H1 (cell line): ENCODE measurements at regions not wholly inside any gene's neighbourhood (a gene's known extent, or its start where the extent isn't known, plus 50 kb on each side); places are given as distances from the start of the nearest gene placed in this dataset.
A peak's percentile ranks its signal among the peaks of the same experiment; 100 is the strongest.

Experiments used
- CTCF ChIA-PET: fragments of 300-600 bp; sonication (Branson Sonifier 250); formaldehyde crosslinking; loops from one replicate; lab custom pipeline; 2021; ENCODE audit not compliant: partially characterized antibody; lab: Charles Lee
- POLR2A ChIA-PET: fragments of 300-600 bp; sonication (Branson Sonifier 250); formaldehyde crosslinking; loops from one replicate; lab custom pipeline; 2021; ENCODE audit warnings: inconsistent platforms; ENCODE audit not compliant: partially characterized antibody; lab: Charles Lee
- DNase-seq, 2 experiments: peaks; one replicate each; pipeline versions ENCODE4 v3.0.0 to v3.0.0-alpha.2; 2010 to 2022; ENCODE audit warnings: low spot score in 2 of 2, low read depth in 1 of 2, mixed read lengths in 1 of 2
- FAIRE-seq: peaks from 2 replicates; lab custom pipeline; 2011; peaks lifted over from hg19 to GRCh38; lab: Jason Lieb, UNC
- H2AFZ ChIP-seq: 2 replicates; pipeline ENCODE4 v1.8.1; 2012; ENCODE audit warnings: low read length, inconsistent platforms
- H2AK5ac ChIP-seq: 2 replicates; pipeline ENCODE4 v1.6.1; 2013; ENCODE audit warnings: low read depth, low read length
- H2BK120ac ChIP-seq: replicated peaks from 2 replicates; pipeline ENCODE3; 2013; ENCODE audit warnings: low read depth, low read length, inconsistent platforms
- H2BK12ac ChIP-seq: 2 replicates; pipeline ENCODE4 v1.6.1; 2013; ENCODE audit warnings: low read depth, low read length
- H2BK15ac ChIP-seq: 2 replicates; pipeline ENCODE4 v1.6.1; 2013; ENCODE audit warnings: low read length
- H2BK20ac ChIP-seq: 2 replicates; pipeline ENCODE4 v1.6.1; 2013; ENCODE audit warnings: low read length
- H2BK5ac ChIP-seq: 2 replicates; pipeline ENCODE4 v1.6.1; 2013; ENCODE audit warnings: low read depth, low read length
- H3K14ac ChIP-seq: 2 replicates; pipeline ENCODE4 v1.6.1; 2013; ENCODE audit warnings: inconsistent platforms; ENCODE audit not compliant: insufficient read length
- H3K18ac ChIP-seq: 2 replicates; pipeline ENCODE4 v1.6.1; 2013; ENCODE audit warnings: low read length; ENCODE audit errors: extremely low read depth
- H3K23ac ChIP-seq: 2 replicates; pipeline ENCODE4 v1.6.1; 2013; ENCODE audit warnings: inconsistent platforms; ENCODE audit not compliant: insufficient read length
- H3K23me2 ChIP-seq: 2 replicates; pipeline ENCODE4 v1.6.1; 2013; ENCODE audit warnings: low read depth, low read length
- H3K27ac ChIP-seq: 2 replicates; pipeline ENCODE4 v1.6.1; 2011; ENCODE audit warnings: low read depth, low read length, inconsistent platforms
- H3K27me3 ChIP-seq, 4 experiments: replicated peaks in 1 of 4; 1 replicate in 1 of 4; 2 replicates in 3 of 4; pipeline versions ENCODE4 v1.6.1 to v1.8.1; 2011 to 2013; ENCODE audit warnings: low read length in 3 of 4, mild to moderate bottlenecking in 3 of 4, inconsistent platforms in 2 of 4, mixed read lengths in 2 of 4, moderate library complexity in 1 of 4; ENCODE audit not compliant: control insufficient read depth in 3 of 4, insufficient read depth in 3 of 4; ENCODE audit errors: extremely low read depth in 1 of 4
- H3K36me3 ChIP-seq, 4 experiments: 2 replicates each; pipeline versions ENCODE4 v1.6.1 to v1.8.1; 2011 to 2013; ENCODE audit warnings: mild to moderate bottlenecking in 4 of 4, low read length in 3 of 4, moderate library complexity in 2 of 4, control low read depth in 1 of 4, inconsistent platforms in 1 of 4; ENCODE audit not compliant: insufficient read depth in 4 of 4, control insufficient read depth in 2 of 4
- H3K4ac ChIP-seq: replicated peaks from 2 replicates; pipeline ENCODE3; 2013; ENCODE audit warnings: low read length, low read depth, mixed read lengths, inconsistent platforms; ENCODE audit not compliant: insufficient read length
- H3K4me1 ChIP-seq, 4 experiments: replicated peaks in 1 of 4; 1 replicate in 1 of 4; 2 replicates in 3 of 4; pipeline versions ENCODE4 v1.6.1 to v1.8.1; 2011 to 2013; ENCODE audit warnings: low read length in 3 of 4, inconsistent platforms in 2 of 4, mixed read lengths in 1 of 4; ENCODE audit not compliant: insufficient read depth in 4 of 4, control insufficient read depth in 3 of 4
- H3K4me2 ChIP-seq, 2 experiments: 2 replicates each; pipeline versions ENCODE4 v1.6.1 to v1.8.1; 2011 to 2013; ENCODE audit warnings: low read depth in 2 of 2, low read length in 2 of 2, control low read depth in 1 of 2, inconsistent platforms in 1 of 2, mild to moderate bottlenecking in 1 of 2; ENCODE audit not compliant: insufficient read depth in 1 of 2
- H3K4me3 ChIP-seq, 4 experiments: fragments of 200-600, 300-600 bp in 1 of 4; sonication (generic), shearing (Covaris generic), sonication (Bioruptor Twin) in 1 of 4; 2 replicates each; pipeline versions ENCODE4 v1.5.1 to v1.8.1; 2011 to 2016; ENCODE audit warnings: low read length in 4 of 4, low read depth in 3 of 4, control low read depth in 2 of 4, inconsistent platforms in 2 of 4, mild to moderate bottlenecking in 2 of 4, mixed read lengths in 1 of 4, moderate library complexity in 1 of 4; ENCODE audit not compliant: insufficient read depth in 2 of 4; ENCODE audit errors: extremely low read depth in 1 of 4
- H3K56ac ChIP-seq: replicated peaks from 2 replicates; pipeline ENCODE3; 2013; ENCODE audit warnings: low read depth, mild to moderate bottlenecking, mixed read lengths, low read length, inconsistent platforms; ENCODE audit not compliant: insufficient read length
- H3K79me1 ChIP-seq: 2 replicates; pipeline ENCODE4 v1.6.1; 2013; ENCODE audit warnings: low read depth, low read length, control low read depth
- H3K79me2 ChIP-seq, 2 experiments: 2 replicates each; pipeline versions ENCODE4 v1.6.1 to v1.8.1; 2012 to 2013; ENCODE audit warnings: low read length in 2 of 2, mild to moderate bottlenecking in 2 of 2, inconsistent platforms in 1 of 2; ENCODE audit not compliant: insufficient read depth in 2 of 2, control insufficient read depth in 1 of 2
- H3K9ac ChIP-seq, 4 experiments: replicated peaks in 1 of 4; 1 replicate in 1 of 4; 2 replicates in 3 of 4; pipeline versions ENCODE4 v1.6.1 to v1.8.1; 2011 to 2013; ENCODE audit warnings: low read depth in 3 of 4, low read length in 3 of 4, control low read depth in 2 of 4, mild to moderate bottlenecking in 2 of 4, moderate library complexity in 2 of 4, inconsistent platforms in 1 of 4; ENCODE audit errors: extremely low read depth in 1 of 4
- H3K9me3 ChIP-seq, 2 experiments: 2 replicates each; pipeline versions ENCODE4 v1.6.1 to v1.8.1; 2012 to 2013; ENCODE audit warnings: mild to moderate bottlenecking in 2 of 2, moderate library complexity in 2 of 2, control low read depth in 1 of 2, inconsistent platforms in 1 of 2, low read depth in 1 of 2, low read length in 1 of 2, mixed read lengths in 1 of 2; ENCODE audit not compliant: insufficient read depth in 2 of 2
- H4K20me1 ChIP-seq, 2 experiments: replicated peaks in 1 of 2; 2 replicates each; pipeline versions ENCODE3 to v1.8.1; 2011 to 2013; ENCODE audit warnings: inconsistent platforms in 2 of 2, low read length in 2 of 2, mild to moderate bottlenecking in 1 of 2; ENCODE audit not compliant: insufficient read depth in 2 of 2, control insufficient read depth in 1 of 2
- H4K5ac ChIP-seq: 2 replicates; pipeline ENCODE4 v1.6.1; 2013; ENCODE audit warnings: low read length, low read depth, mixed read lengths, inconsistent platforms; ENCODE audit not compliant: insufficient read length
- H4K8ac ChIP-seq: 2 replicates; pipeline ENCODE4 v1.8.0; 2013; ENCODE audit warnings: mild to moderate bottlenecking, moderate library complexity, low read length, inconsistent platforms; ENCODE audit not compliant: insufficient read depth; ENCODE audit errors: extremely low read depth
- H4K91ac ChIP-seq: replicated peaks from 2 replicates; pipeline ENCODE3; 2013; ENCODE audit warnings: low read length, mixed read lengths, inconsistent platforms; ENCODE audit not compliant: insufficient read length
- BCL11A ChIP-seq, 2 experiments: IDR thresholded peaks; one replicate each; pipeline ENCODE4 v1.6.1; 2011; ENCODE audit warnings: low read depth in 2 of 2, low read length in 2 of 2, mild to moderate bottlenecking in 2 of 2
- HDAC6 ChIP-seq: IDR thresholded peaks from one replicate; pipeline ENCODE4 v1.7.1; 2012; ENCODE audit warnings: low read depth, mild to moderate bottlenecking, inconsistent platforms, low read length, moderate library complexity
- KDM1A ChIP-seq: fragments of 200-600, 300-600 bp; sonication (generic); IDR thresholded peaks from 2 replicates; pipeline ENCODE4 v1.7.1; 2016; ENCODE audit warnings: mild to moderate bottlenecking, low read length, borderline replicate concordance
- RXRA ChIP-seq: IDR thresholded peaks from 2 replicates; pipeline ENCODE4 v1.6.1; 2011; ENCODE audit warnings: low read depth, mild to moderate bottlenecking, low read length, moderate library complexity; ENCODE audit not compliant: insufficient read depth
- WGBS, 2 experiments: shearing (Covaris generic) in 1 of 2; methylation state at CpG; one replicate each; pipeline versions ENCODE4 v1.1.6 to v1.1.7; 2013 to 2015; ENCODE audit warnings: low lambda C conversion rate in 2 of 2, mixed read lengths in 2 of 2, inconsistent platforms in 1 of 2, low coverage in 1 of 2, missing lambda C conversion rate in 1 of 2; ENCODE audit not compliant: insufficient replicate concordance in 2 of 2, insufficient coverage in 1 of 2, insufficient read length in 1 of 2; ENCODE audit errors: extremely low coverage in 1 of 2, missing lambda C conversion rate in 1 of 2; 5-methylcytosine and 5-hydroxymethylcytosine counted together
- TF ChIP-seq, protein P1 (sequence below): IDR thresholded peaks from 2 replicates; pipeline ENCODE4 v1.6.1; 2012; ENCODE audit warnings: low read length, inconsistent platforms

DNA sequence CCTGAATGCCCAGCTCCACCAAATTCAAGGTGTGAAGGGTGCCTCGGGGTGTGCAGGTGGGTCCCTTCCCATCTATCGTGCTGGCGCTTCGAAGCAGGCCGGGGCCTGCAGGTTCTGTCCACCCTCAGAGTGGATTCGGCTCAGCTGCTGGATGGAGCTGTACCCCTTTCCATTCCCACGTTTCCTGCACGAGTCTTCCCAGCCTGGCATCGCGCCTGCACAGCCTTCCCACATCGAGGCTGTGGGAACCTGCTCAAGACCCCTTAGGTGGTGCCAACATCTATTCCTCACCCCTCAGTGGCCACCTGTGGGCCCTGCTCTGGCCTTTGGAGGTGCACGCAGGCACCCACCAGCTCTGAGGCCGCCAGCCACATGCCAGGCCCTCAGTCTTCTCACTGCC lies 65.7 kb downstream of the PDCL3 start:
- no peak overlapping the region for H3K23ac ChIP-seq
- no peak overlapping the region for H4K5ac ChIP-seq
- TF ChIP-seq KDM1A (no peak), HDAC6 (no peak), RXRA (no peak), BCL11A (IDR thresholded peaks at IDR 0.05; ENCODE audit: low read depth in 2 of 2, low read length in 2 of 2) (no peak)
- TF ChIP-seq, protein P1, sequence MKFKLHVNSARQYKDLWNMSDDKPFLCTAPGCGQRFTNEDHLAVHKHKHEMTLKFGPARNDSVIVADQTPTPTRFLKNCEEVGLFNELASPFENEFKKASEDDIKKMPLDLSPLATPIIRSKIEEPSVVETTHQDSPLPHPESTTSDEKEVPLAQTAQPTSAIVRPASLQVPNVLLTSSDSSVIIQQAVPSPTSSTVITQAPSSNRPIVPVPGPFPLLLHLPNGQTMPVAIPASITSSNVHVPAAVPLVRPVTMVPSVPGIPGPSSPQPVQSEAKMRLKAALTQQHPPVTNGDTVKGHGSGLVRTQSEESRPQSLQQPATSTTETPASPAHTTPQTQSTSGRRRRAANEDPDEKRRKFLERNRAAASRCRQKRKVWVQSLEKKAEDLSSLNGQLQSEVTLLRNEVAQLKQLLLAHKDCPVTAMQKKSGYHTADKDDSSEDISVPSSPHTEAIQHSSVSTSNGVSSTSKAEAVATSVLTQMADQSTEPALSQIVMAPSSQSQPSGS, result no peak
- TF ChIP-seq, all 59 proteins: peak for 0
- H3K27ac ChIP-seq, result no peak overlapping the region
- H2AFZ ChIP-seq, result no peak overlapping the region
- H3K9me3 ChIP-seq, result no peaks in the 10 kb centered on the region
- no peak overlapping the region for H3K14ac ChIP-seq
- H3K23me2 ChIP-seq, result no peaks in the 10 kb centered on the region
- H4K91ac ChIP-seq, result peak overlapping the region; percentile 50
- no peak overlapping the region for H3K4me2 ChIP-seq
- H2BK5ac ChIP-seq, result no peak overlapping the region
- no peaks in the 10 kb centered on the region for H3K79me2 ChIP-seq
- 80% methylated on average over 13 of the region's 13 CpGs; no CpG with 5 or more reads in 1 of the 2 experiments for WGBS, 2 experiments
- H3K56ac ChIP-seq, result no peak overlapping the region
- H2BK12ac ChIP-seq, result no peak overlapping the region
- ChIA-PET CTCF (interaction anchor here (1.4 to 4.2 kb wide), 3 partner anchors 7 to 21 kb away, joined by 5 to 18 read pairs (median 6); no protein-coding TSS in a partner anchor), POLR2A (interaction anchor here (0.6 kb wide), 1 partner anchor 31 kb away, joined by 3 read pairs; no protein-coding TSS in a partner anchor)
- H3K36me3 ChIP-seq, result no peaks in the 10 kb centered on the region
- no peak overlapping the region for H2BK120ac ChIP-seq
- H3K27me3 ChIP-seq, result no peaks in the 10 kb centered on the region
- H4K20me1 ChIP-seq, result no peaks in the 10 kb centered on the region
- H3K9ac ChIP-seq, result no peak overlapping the region
- no peaks in the 10 kb centered on the region for H3K79me1 ChIP-seq
- H2BK20ac ChIP-seq, result no peak overlapping the region
- peak in 1 of 2 experiments; percentile 23 for DNase-seq
- no peak overlapping the region for H3K4ac ChIP-seq
- FAIRE-seq, result no peak
- H3K4me3 ChIP-seq, result no peak overlapping the region
- H2AK5ac ChIP-seq, result no peak overlapping the region
- no peak overlapping the region for H3K18ac ChIP-seq
- H4K8ac ChIP-seq, result no peak overlapping the region
- H2BK15ac ChIP-seq, result no peak overlapping the region
- H3K4me1 ChIP-seq, result peaks cover 0 to 3% (median 2%) of the 10 kb centered on the region in 4 experiments; a peak in 3 of 7 replicates
